ENCODE measurements at regions not wholly inside any gene's neighbourhood (a gene's known extent, or its start where the extent isn't known, plus 50 kb on each side); places are given as distances from the start of the nearest gene placed in this dataset.

GRCh38 chr2:240247241-240247867 lies 106.9 kb upstream of the OTOS start:
- TF ChIP-seq POLR2A (IDR thresholded peaks at IDR 0.05) (no peak), CTCF (IDR thresholded peaks at IDR 0.05) (no peak)

All from right lobe of liver (tissue), 4 donors.